Neural progenitor cell (in vitro differentiated cells): ENCODE measurements at regions not wholly inside any gene's neighbourhood (a gene's known extent, or its start where the extent isn't known, plus 50 kb on each side); places are given as distances from the start of the nearest gene placed in this dataset.

Experiments
- DNase-seq: peaks from one replicate; pipeline ENCODE4 v3.0.0-alpha.2; 2016; ENCODE audit warnings: low spot score
- H2AFZ ChIP-seq: fragments of 200-600 bp; sonication (generic); replicated peaks from 2 replicates; pipeline ENCODE4 v1.6.1; 2016; ENCODE audit warnings: antibody characterized with exemption
- H3F3A ChIP-seq: fragments of 200-600 bp; sonication (generic); 2 replicates; pipeline ENCODE4 v1.6.1; 2016; ENCODE audit warnings: antibody characterized with exemption, low read depth
- H3K27ac ChIP-seq: fragments of 200-600 bp; sonication (generic); 2 replicates; pipeline ENCODE4 v1.5.1; 2016; ENCODE audit warnings: mild to moderate bottlenecking
- H3K27me3 ChIP-seq: fragments of 200-600 bp; sonication (generic); 2 replicates; pipeline ENCODE4 v1.6.1; 2016; ENCODE audit warnings: mild to moderate bottlenecking, moderate library complexity
- H3K36me3 ChIP-seq: fragments of 200-600 bp; sonication (generic); 2 replicates; pipeline ENCODE4 v1.5.1; 2016
- H3K4me1 ChIP-seq: fragments of 200-600 bp; sonication (generic); 2 replicates; pipeline ENCODE4 v1.6.1; 2016; ENCODE audit warnings: mixed run types
- H3K4me2 ChIP-seq: fragments of 200-600 bp; sonication (generic); 2 replicates; pipeline ENCODE4 v1.6.1; 2016
- H3K4me3 ChIP-seq: fragments of 200-600 bp; sonication (generic); 2 replicates; pipeline ENCODE4 v1.5.1; 2016
- H3K79me2 ChIP-seq: fragments of 200-600 bp; sonication (generic); 2 replicates; pipeline ENCODE4 v1.6.1; 2016; ENCODE audit warnings: low read depth
- H3K9ac ChIP-seq: fragments of 200-600 bp; sonication (generic); 2 replicates; pipeline ENCODE4 v1.6.1; 2016
- H3K9me3 ChIP-seq: fragments of 200-600 bp; sonication (generic); 2 replicates; pipeline ENCODE4 v1.5.1; 2016; ENCODE audit warnings: low read depth
- H4K20me1 ChIP-seq: fragments of 200-600 bp; sonication (generic); 2 replicates; pipeline ENCODE4 v1.6.1; 2016; ENCODE audit warnings: low read depth
- H3K27ac Mint-ChIP-seq: 3 replicates; pipeline ENCODE4 v1.8.0; 2021; ENCODE audit warnings: mixed read lengths
- H3K27me3 Mint-ChIP-seq: 2 replicates; pipeline ENCODE4 v1.8.0; 2022; ENCODE audit warnings: low read depth, mild to moderate bottlenecking, inconsistent platforms, moderate library complexity, mixed read lengths; ENCODE audit not compliant: insufficient read depth
- H3K36me3 Mint-ChIP-seq: 3 replicates; pipeline ENCODE4 v1.8.0; 2021; ENCODE audit warnings: mixed read lengths
- H3K4me1 Mint-ChIP-seq: 3 replicates; pipeline ENCODE4 v1.8.0; 2021; ENCODE audit warnings: mixed read lengths
- H3K4me3 Mint-ChIP-seq: 3 replicates; pipeline ENCODE4 v1.8.0; 2021; ENCODE audit warnings: mild to moderate bottlenecking, moderate library complexity, mixed read lengths
- H3K9me3 Mint-ChIP-seq: 3 replicates; pipeline ENCODE4 v1.8.0; 2020; ENCODE audit warnings: mixed read lengths
- EZH2 ChIP-seq: fragments of 200-600 bp; sonication (generic); IDR thresholded peaks from 2 replicates; pipeline ENCODE4 v1.6.1; 2017; ENCODE audit warnings: antibody characterized with exemption, mild to moderate bottlenecking, moderate library complexity
- EZH2phosphoT487 ChIP-seq: fragments of 200-600 bp; sonication (generic); IDR thresholded peaks from 2 replicates; pipeline ENCODE4 v1.6.1; 2017; ENCODE audit warnings: antibody characterized with exemption
- TF ChIP-seq, protein P1 (sequence below): fragments of 200-600 bp; sonication (generic); IDR thresholded peaks from 2 replicates; pipeline ENCODE4 v1.5.1; 2017; ENCODE audit warnings: antibody characterized with exemption, mild to moderate bottlenecking

- Histone ChIP-seq H3K4me2 (no peak overlapping the region), H3K9ac (no peak overlapping the region), H3K27ac (no peak overlapping the region), H3K9me3 (no peaks in the 10 kb centered on the region), H3K27me3 (no peaks in the 10 kb centered on the region), H3K4me1 (no peaks in the 10 kb centered on the region), H3K79me2 (no peaks in the 10 kb centered on the region), H4K20me1 (no peaks in the 10 kb centered on the region), H3K4me3 (no peak overlapping the region), H2AFZ (no peak overlapping the region), H3K36me3 (no peaks in the 10 kb centered on the region), H3F3A (no peaks in the 10 kb centered on the region)
- H3K4me1 Mint-ChIP-seq = peaks cover 2% of the 10 kb centered on the region
- H3K4me3 Mint-ChIP-seq = no peak overlapping the region
- TF ChIP-seq EZH2phosphoT487 (no peak), EZH2 (no peak)
- TF ChIP-seq, protein P1, sequence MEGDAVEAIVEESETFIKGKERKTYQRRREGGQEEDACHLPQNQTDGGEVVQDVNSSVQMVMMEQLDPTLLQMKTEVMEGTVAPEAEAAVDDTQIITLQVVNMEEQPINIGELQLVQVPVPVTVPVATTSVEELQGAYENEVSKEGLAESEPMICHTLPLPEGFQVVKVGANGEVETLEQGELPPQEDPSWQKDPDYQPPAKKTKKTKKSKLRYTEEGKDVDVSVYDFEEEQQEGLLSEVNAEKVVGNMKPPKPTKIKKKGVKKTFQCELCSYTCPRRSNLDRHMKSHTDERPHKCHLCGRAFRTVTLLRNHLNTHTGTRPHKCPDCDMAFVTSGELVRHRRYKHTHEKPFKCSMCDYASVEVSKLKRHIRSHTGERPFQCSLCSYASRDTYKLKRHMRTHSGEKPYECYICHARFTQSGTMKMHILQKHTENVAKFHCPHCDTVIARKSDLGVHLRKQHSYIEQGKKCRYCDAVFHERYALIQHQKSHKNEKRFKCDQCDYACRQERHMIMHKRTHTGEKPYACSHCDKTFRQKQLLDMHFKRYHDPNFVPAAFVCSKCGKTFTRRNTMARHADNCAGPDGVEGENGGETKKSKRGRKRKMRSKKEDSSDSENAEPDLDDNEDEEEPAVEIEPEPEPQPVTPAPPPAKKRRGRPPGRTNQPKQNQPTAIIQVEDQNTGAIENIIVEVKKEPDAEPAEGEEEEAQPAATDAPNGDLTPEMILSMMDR = no peak
- H3K36me3 Mint-ChIP-seq = no peaks in the 10 kb centered on the region
- DNase-seq = no peak
- H3K27ac Mint-ChIP-seq = no peak overlapping the region
- H3K9me3 Mint-ChIP-seq = no peaks in the 10 kb centered on the region
- no peaks in the 10 kb centered on the region for H3K27me3 Mint-ChIP-seq
Measured at GRCh38 chr3:190710723-190711122, 151.8 kb downstream of the GMNC start.

DNA sequence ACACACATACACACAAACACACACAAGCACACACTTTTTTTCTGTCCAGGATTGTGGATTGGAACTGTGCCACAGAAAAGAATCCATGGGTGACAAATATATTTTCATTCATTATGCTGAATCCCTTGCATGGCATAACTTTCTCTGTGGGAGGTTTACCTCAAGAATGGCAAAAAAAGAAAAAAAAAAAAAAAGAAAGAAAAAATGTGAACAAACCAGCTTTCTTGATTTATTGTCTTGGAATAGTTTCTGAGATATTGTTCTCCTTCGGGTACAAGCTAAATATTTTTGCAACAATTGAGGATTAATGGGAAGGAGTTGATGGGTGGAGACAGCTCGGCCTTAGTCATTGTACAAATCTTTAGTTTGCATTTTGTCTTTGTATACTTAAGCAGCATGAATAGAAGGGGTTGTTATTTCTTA lies 153.1 kb downstream of the GMNC start:
- H3K9me3 Mint-ChIP-seq = no peaks in the 10 kb centered on the region
- H4K20me1 ChIP-seq = no peaks in the 10 kb centered on the region
- no peak overlapping the region for H3K4me2 ChIP-seq
- no peak overlapping the region for H3K4me3 Mint-ChIP-seq
- H3F3A ChIP-seq = no peaks in the 10 kb centered on the region
- H3K9me3 ChIP-seq = no peaks in the 10 kb centered on the region
- H3K27me3 Mint-ChIP-seq = no peaks in the 10 kb centered on the region
- no peak for TF ChIP-seq EZH2
- TF ChIP-seq, protein P1 = no peak
- no peak for TF ChIP-seq EZH2phosphoT487
- no peaks in the 10 kb centered on the region for H3K4me1 ChIP-seq
- H3K4me3 ChIP-seq = no peak overlapping the region
- no peak for DNase-seq
- no peaks in the 10 kb centered on the region for H3K36me3 Mint-ChIP-seq
- no peak overlapping the region for H2AFZ ChIP-seq
- no peaks in the 10 kb centered on the region for H3K27me3 ChIP-seq
- H3K36me3 ChIP-seq = no peaks in the 10 kb centered on the region
- H3K9ac ChIP-seq = no peak overlapping the region
- H3K4me1 Mint-ChIP-seq = peaks cover 2% of the 10 kb centered on the region
- no peaks in the 10 kb centered on the region for H3K79me2 ChIP-seq
- no peak overlapping the region for H3K27ac Mint-ChIP-seq
- no peak overlapping the region for H3K27ac ChIP-seq
